Panc1 (cell line): ENCODE measurements at regions not wholly inside any gene's neighbourhood (a gene's known extent, or its start where the extent isn't known, plus 50 kb on each side); places are given as distances from the start of the nearest gene placed in this dataset.

Source experiments
- ATAC-seq: fragments of 200-7000 bp; cut with Tn5 transposase; 2 replicates; pipeline ENCODE4 v1.9.1; 2020; ENCODE audit warnings: mild to moderate bottlenecking, moderate library complexity
- BruUV-seq: library from RNA; stranded (reverse); fragments of 400-500 nt; replicated peaks from 2 replicates; lab custom pipeline; 2021; lab: Mats Ljungman, UMichigan
- CTCF ChIA-PET: fragments of 300-600 bp; sonication (Branson Sonifier 250); formaldehyde crosslinking; loops from one replicate; lab custom pipeline; 2022; ENCODE audit warnings: antibody characterized with exemption; lab: Charles Lee
- POLR2A ChIA-PET: fragments of 300-600 bp; sonication (Branson Sonifier 250); formaldehyde crosslinking; loops from one replicate; lab custom pipeline; 2022; ENCODE audit warnings: antibody characterized with exemption; lab: Charles Lee
- DNase-seq: peaks from one replicate; pipeline ENCODE4 v3.0.0-alpha.2; 2010; ENCODE audit warnings: low read depth, low spot score
- H3K27ac ChIP-seq: 2 replicates; pipeline ENCODE4 v1.5.1; 2011; ENCODE audit warnings: mild to moderate bottlenecking, low read length, inconsistent platforms
- H3K27me3 ChIP-seq: fragments of 200-500 bp; sonication (Bioruptor generic); 2 replicates; pipeline ENCODE4 v1.6.0; 2014; ENCODE audit warnings: low read length, inconsistent platforms; ENCODE audit not compliant: control insufficient read depth, insufficient read depth
- H3K36me3 ChIP-seq: fragments of 200-500 bp; sonication (Bioruptor generic); 2 replicates; pipeline ENCODE4 v1.5.1; 2014; ENCODE audit warnings: inconsistent platforms, mild to moderate bottlenecking, low read length, moderate library complexity; ENCODE audit not compliant: control insufficient read depth, insufficient read depth
- H3K4me1 ChIP-seq: 2 replicates; pipeline ENCODE4 v1.5.1; 2011; ENCODE audit warnings: inconsistent platforms, mild to moderate bottlenecking, low read length, moderate library complexity; ENCODE audit not compliant: control insufficient read depth, insufficient read depth
- H3K4me3 ChIP-seq, 2 experiments: 2 replicates each; pipeline ENCODE4 v1.5.1; 2011 to 2012; ENCODE audit warnings: low read depth in 2 of 2, low read length in 2 of 2, mild to moderate bottlenecking in 2 of 2, inconsistent platforms in 1 of 2, moderate library complexity in 1 of 2
- H3K9me3 ChIP-seq: fragments of 200-500 bp; sonication (Bioruptor generic); 2 replicates; pipeline ENCODE4 v1.5.1; 2014; ENCODE audit warnings: low read depth, mild to moderate bottlenecking, inconsistent platforms, low read length, moderate library complexity; ENCODE audit not compliant: control insufficient read depth, insufficient read depth
- POLR2AphosphoS5 ChIP-seq: IDR thresholded peaks from 2 replicates; pipeline ENCODE4 v1.6.1; 2012; ENCODE audit warnings: mild to moderate bottlenecking, low read depth, low read length, moderate library complexity
- REST ChIP-seq, 2 experiments: IDR thresholded peaks; 2 replicates each; pipeline ENCODE4 v1.6.1; 2011 to 2012; ENCODE audit warnings: low read depth in 2 of 2, control low read depth in 1 of 2, low read length in 1 of 2, mild to moderate bottlenecking in 1 of 2, moderate library complexity in 1 of 2; ENCODE audit not compliant: insufficient read depth in 1 of 2
- SIN3A ChIP-seq: IDR thresholded peaks from 2 replicates; pipeline ENCODE4 v1.6.1; 2012; ENCODE audit warnings: low read depth, mild to moderate bottlenecking, low read length, moderate library complexity, borderline replicate concordance; ENCODE audit not compliant: insufficient read depth
- TCF7L2 ChIP-seq: IDR thresholded peaks from 2 replicates; pipeline ENCODE4 v1.6.1; 2011; ENCODE audit warnings: mild to moderate bottlenecking, low read depth, low read length, inconsistent platforms
- in situ Hi-C: cut with HindIII; loops from 2 replicates; pipeline ENCODE4 v1.10.0; 2016; ENCODE audit warnings: low sequenced_read_pairs, low pct_unique_long_range_greater_than_20kb
- intact Hi-C: fragments of 100-400 bp; cut with micrococcal nuclease; formaldehyde crosslinking; loops from one replicate; pipeline ENCODE4 v1.10.0; 2022; ENCODE audit not compliant: unreplicated experiment
- TF ChIP-seq, protein P1 (sequence below): fragments of 450-650 bp; IDR thresholded peaks from 2 replicates; pipeline ENCODE4 v1.5.1; 2017; ENCODE audit warnings: mild to moderate bottlenecking

- ATAC-seq: no peak
- H3K36me3 ChIP-seq: no peaks in the 10 kb centered on the region
- no peak overlapping the region for H3K27ac ChIP-seq
- H3K4me3 ChIP-seq: no peak overlapping the region
- no TSS peak for BruUV-seq
- intact Hi-C loops: no loop called here
- DNase-seq: no peak
- TF ChIP-seq POLR2AphosphoS5: no peak
- TF ChIP-seq, protein P1, sequence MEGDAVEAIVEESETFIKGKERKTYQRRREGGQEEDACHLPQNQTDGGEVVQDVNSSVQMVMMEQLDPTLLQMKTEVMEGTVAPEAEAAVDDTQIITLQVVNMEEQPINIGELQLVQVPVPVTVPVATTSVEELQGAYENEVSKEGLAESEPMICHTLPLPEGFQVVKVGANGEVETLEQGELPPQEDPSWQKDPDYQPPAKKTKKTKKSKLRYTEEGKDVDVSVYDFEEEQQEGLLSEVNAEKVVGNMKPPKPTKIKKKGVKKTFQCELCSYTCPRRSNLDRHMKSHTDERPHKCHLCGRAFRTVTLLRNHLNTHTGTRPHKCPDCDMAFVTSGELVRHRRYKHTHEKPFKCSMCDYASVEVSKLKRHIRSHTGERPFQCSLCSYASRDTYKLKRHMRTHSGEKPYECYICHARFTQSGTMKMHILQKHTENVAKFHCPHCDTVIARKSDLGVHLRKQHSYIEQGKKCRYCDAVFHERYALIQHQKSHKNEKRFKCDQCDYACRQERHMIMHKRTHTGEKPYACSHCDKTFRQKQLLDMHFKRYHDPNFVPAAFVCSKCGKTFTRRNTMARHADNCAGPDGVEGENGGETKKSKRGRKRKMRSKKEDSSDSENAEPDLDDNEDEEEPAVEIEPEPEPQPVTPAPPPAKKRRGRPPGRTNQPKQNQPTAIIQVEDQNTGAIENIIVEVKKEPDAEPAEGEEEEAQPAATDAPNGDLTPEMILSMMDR: no peak
- TF ChIP-seq TCF7L2: no peak
- TF ChIP-seq SIN3A: no peak
- no peak for TF ChIP-seq REST (IDR thresholded peaks at IDR 0.05; ENCODE audit: insufficient read depth in 1 of 2, low read depth in 2 of 2, low read length in 1 of 2)
- H3K9me3 ChIP-seq: no peaks in the 10 kb centered on the region
- H3K4me1 ChIP-seq: no peaks in the 10 kb centered on the region
- ChIA-PET CTCF (no interaction called here), POLR2A (interaction anchor here (0.5 to 0.6 kb wide), 3 partner anchors 44 to 1074 kb away, joined by 3 to 6 read pairs (median 6); no protein-coding TSS in a partner anchor)
- in situ Hi-C loops: no loop called here
- H3K27me3 ChIP-seq: peaks cover 2% of the 10 kb centered on the region; the same call in 1 of the 2 replicates
Measured at GRCh38 chr20:40241596-40242343, 447.3 kb downstream of the MAFB start.

- intact Hi-C loops: no loop called here
- ChIA-PET POLR2A (no interaction called here), CTCF (no interaction called here)
- no peaks in the 10 kb centered on the region for H3K4me1 ChIP-seq
- no peak overlapping the region for H3K4me3 ChIP-seq
- no peak for DNase-seq
- in situ Hi-C loops: no loop called here
- peaks cover 2% of the 10 kb centered on the region; the same call in 1 of the 2 replicates for H3K27me3 ChIP-seq
- no peaks in the 10 kb centered on the region for H3K36me3 ChIP-seq
- no TSS peak for BruUV-seq
- no peaks in the 10 kb centered on the region for H3K9me3 ChIP-seq
- ATAC-seq: no peak
- TF ChIP-seq TCF7L2 (no peak), REST (IDR thresholded peaks at IDR 0.05; ENCODE audit: insufficient read depth in 1 of 2, low read depth in 2 of 2, low read length in 1 of 2) (no peak), POLR2AphosphoS5 (no peak), SIN3A (no peak)
- TF ChIP-seq, protein P1: no peak
- no peak overlapping the region for H3K27ac ChIP-seq
Measured at GRCh38 chr20:40238511-40238910, 450.5 kb downstream of the MAFB start.
